ENCODE measurements at regions not wholly inside any gene's neighbourhood (a gene's known extent, or its start where the extent isn't known, plus 50 kb on each side); places are given as distances from the start of the nearest gene placed in this dataset.
"Not testable (repeated sequence)": the region's sequence is repeated elsewhere in the genome, so short reads cannot be mapped to it uniquely, and the experiment has no call there.

DNA sequence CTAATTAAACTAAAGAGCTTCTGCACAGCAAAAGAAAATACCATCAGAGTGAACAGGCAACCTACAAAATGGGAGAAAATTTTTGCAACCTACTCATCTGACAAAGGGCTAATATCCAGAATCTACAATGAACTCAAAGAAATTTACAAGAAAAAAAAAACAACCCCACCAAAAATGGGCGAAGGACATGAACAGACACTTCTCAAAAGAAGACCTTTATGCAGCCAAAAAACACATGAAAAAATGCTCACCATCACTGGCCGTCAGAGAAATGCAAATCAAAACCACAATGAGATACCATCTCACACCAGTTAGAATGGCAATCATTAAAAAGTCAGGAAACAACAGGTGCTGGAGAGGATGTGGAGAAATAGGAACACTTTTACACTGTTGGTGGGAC, 100.7 kb downstream of the GPX5 start:
- intact Hi-C loops (cut with DNase I; ENCODE audit: low total_unique reads); H3K27ac ChIP-seq; H3K9me3 ChIP-seq; H3K4me3 ChIP-seq; H3K4me1 ChIP-seq; DNase-seq; H3K36me3 ChIP-seq: not testable (repeated sequence)
- peaks cover 0 to 32% (median 0%) of the 10 kb centered on the region in 7 donors for H3K27me3 ChIP-seq (replicated peaks in 1 of 7)
- WGBS, 5 donors: 36 to 73% (median 61%) methylated on average over 2 of the region's 2 CpGs

DNA sequence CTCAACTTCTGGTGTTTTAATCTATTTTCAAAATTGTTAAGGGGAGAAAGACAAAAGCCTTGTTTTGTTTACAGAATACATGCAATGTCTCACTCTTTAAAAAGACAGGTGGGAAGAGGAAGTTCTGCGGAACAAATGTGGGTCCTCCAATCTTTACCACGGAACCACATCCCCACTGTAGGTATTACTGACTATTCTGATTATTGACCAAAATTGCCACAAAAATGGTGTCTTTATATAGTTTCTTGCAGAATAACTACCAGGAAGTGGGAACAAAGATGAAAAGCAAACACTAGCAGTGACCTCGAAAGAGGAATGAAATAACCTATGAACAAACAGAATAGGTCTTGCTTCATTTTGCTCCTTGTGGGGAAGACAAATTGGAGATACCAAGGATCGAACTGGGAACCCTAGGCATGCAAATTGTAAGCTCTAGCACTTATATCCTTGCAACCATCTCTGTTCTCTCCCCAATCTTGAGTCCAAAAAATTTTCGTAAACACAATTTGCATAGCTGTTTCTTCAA, 106.7 kb downstream of the GPX5 start:
- H3K27ac ChIP-seq: no peak overlapping the region
- H3K4me3 ChIP-seq: no peak overlapping the region
- TF ChIP-seq POLR2AphosphoS5 (IDR thresholded peaks at IDR 0.05): no peak
- 57 to 72% (median 67%) methylated on average over 5 of the region's 5 CpGs for WGBS, 5 donors
- H3K9me3 ChIP-seq: peaks cover 0 to 9% (median 0%) of the 10 kb centered on the region in 8 donors
- no peak for DNase-seq
- peaks cover 0 to 91% (median 37%) of the 10 kb centered on the region in 7 donors for H3K27me3 ChIP-seq (replicated peaks in 1 of 7)
- intact Hi-C loops (cut with DNase I; ENCODE audit: low total_unique reads): no loop called here
- no peaks in the 10 kb centered on the region for H3K36me3 ChIP-seq
- H3K4me1 ChIP-seq: peaks cover 3 to 13% (median 10%) of the 10 kb centered on the region in 6 donors

DNA sequence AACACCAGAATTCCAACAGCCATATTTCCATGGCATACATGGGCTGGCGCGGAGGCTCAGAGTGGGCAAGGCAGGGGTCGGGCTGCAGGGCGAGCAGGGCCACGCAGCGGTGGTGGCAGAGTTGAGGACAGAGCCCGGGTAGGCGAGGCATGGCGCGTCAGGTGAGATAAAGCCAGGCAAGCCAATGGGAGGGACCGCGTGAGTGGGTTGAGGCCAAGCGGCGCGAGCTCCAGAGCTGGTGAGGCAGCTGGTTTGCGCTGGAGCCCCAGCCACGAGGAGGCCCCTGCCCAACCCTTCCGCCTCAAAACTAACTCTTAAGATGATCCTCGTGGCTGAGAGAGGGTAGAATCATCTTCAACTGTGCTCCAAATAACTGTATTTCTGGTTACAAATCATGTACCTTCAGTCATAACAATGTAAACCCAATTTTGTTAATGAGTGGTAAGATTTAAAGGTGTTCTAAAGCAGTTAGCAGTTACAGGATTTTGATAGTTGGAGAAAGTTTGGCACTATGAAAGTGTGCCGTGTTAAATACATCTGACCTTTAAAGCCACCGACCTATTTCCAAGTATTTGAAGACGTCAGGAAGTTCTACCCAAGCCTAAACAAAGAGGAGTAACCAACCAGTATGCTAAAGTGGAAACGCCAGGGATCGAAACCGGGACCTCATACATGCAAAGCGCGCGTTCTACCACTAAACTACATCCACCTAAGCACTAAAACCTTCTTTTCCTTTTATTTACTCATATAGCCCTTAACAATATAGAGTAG, 107.9 kb downstream of the GPX5 start:
- intact Hi-C loops (cut with DNase I; ENCODE audit: low total_unique reads): no loop called here

DNA sequence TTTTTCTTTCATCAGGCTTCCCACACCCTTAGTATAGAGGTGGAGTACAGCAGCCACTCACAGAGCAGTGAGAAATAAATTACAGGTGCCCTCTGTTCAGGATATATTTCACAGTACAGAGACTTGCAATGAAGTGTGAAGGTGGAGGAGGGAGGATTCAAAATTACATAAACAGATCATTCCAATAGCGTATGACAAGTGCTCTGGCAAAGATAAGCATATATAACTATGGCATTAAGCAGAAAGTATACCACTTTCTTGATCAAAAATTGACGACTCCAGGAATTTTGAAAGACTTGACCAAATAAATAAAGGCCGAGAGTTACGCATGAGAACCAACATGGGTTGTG, 108.7 kb downstream of the GPX5 start:
- Histone ChIP-seq H3K36me3 (no peaks in the 10 kb centered on the region), H3K4me1 (peaks cover 3 to 13% (median 10%) of the 10 kb centered on the region in 6 donors), H3K27me3 (replicated peaks in 1 of 7) (peaks cover 0 to 97% (median 38%) of the 10 kb centered on the region in 7 donors), H3K4me3 (peak overlapping the region in 2 of 8 donors; percentile 25 to 55), H3K9me3 (peaks cover 0 to 6% (median 0%) of the 10 kb centered on the region in 8 donors), H3K27ac (no peak overlapping the region)
- TF ChIP-seq POLR2AphosphoS5 (IDR thresholded peaks at IDR 0.05) (no peak), POLR2A (IDR thresholded peaks at IDR 0.05) (no peak)
- TF ChIP-seq, protein P1, sequence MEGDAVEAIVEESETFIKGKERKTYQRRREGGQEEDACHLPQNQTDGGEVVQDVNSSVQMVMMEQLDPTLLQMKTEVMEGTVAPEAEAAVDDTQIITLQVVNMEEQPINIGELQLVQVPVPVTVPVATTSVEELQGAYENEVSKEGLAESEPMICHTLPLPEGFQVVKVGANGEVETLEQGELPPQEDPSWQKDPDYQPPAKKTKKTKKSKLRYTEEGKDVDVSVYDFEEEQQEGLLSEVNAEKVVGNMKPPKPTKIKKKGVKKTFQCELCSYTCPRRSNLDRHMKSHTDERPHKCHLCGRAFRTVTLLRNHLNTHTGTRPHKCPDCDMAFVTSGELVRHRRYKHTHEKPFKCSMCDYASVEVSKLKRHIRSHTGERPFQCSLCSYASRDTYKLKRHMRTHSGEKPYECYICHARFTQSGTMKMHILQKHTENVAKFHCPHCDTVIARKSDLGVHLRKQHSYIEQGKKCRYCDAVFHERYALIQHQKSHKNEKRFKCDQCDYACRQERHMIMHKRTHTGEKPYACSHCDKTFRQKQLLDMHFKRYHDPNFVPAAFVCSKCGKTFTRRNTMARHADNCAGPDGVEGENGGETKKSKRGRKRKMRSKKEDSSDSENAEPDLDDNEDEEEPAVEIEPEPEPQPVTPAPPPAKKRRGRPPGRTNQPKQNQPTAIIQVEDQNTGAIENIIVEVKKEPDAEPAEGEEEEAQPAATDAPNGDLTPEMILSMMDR (IDR thresholded peaks at IDR 0.05 in 8 of 11, conservative IDR thresholded peaks at IDR 0.05 in 3 of 11): no peak
- intact Hi-C loops (cut with DNase I; ENCODE audit: low total_unique reads): no loop called here
- WGBS, 5 donors: 19 to 34% (median 20%) methylated on average over 4 of the region's 4 CpGs
- no peak for DNase-seq

More for the DNA sequence above, 107.9 kb downstream of the GPX5 start:
- DNase-seq: no peak
- 47 to 86% (median 59%) methylated on average over 28 of the region's 28 CpGs for WGBS, 5 donors
- H3K4me3 ChIP-seq: no peak overlapping the region
- H3K27me3 ChIP-seq (replicated peaks in 1 of 7): peaks cover 0 to 100% (median 37%) of the 10 kb centered on the region in 7 donors
- no peak for TF ChIP-seq POLR2AphosphoS5 (IDR thresholded peaks at IDR 0.05)
- no peak for TF ChIP-seq POLR2A (IDR thresholded peaks at IDR 0.05)
- TF ChIP-seq, protein P1 (IDR thresholded peaks at IDR 0.05 in 8 of 11, conservative IDR thresholded peaks at IDR 0.05 in 3 of 11): no peak
- H3K36me3 ChIP-seq: no peaks in the 10 kb centered on the region
- peaks cover 0 to 5% (median 0%) of the 10 kb centered on the region in 8 donors for H3K9me3 ChIP-seq
- peaks cover 3 to 13% (median 10%) of the 10 kb centered on the region in 6 donors for H3K4me1 ChIP-seq
- H3K27ac ChIP-seq: no peak overlapping the region
